Sciatic nerve (tissue), 2 donors: ENCODE measurements at regions not wholly inside any gene's neighbourhood (a gene's known extent, or its start where the extent isn't known, plus 50 kb on each side); places are given as distances from the start of the nearest gene placed in this dataset.

Experiments
- ATAC-seq: fragments of 200-7000 bp; cut with Tn5 transposase; one replicate; pipeline ENCODE4 v1.9.1; 2020; ENCODE audit warnings: mild to moderate bottlenecking, moderate library complexity
- DNase-seq: peaks from one replicate; pipeline ENCODE4 v3.0.0-alpha.2; 2020; ENCODE audit warnings: low spot score
- intact Hi-C: fragments of 100-400 bp; cut with DNase I; formaldehyde crosslinking; loops from one replicate; pipeline ENCODE4 v1.14.2; 2022
- donor health status: DM: no; HTN: no; CAD: no.
- donor health status: DM: no; HTN: no; CAD: no.

DNA sequence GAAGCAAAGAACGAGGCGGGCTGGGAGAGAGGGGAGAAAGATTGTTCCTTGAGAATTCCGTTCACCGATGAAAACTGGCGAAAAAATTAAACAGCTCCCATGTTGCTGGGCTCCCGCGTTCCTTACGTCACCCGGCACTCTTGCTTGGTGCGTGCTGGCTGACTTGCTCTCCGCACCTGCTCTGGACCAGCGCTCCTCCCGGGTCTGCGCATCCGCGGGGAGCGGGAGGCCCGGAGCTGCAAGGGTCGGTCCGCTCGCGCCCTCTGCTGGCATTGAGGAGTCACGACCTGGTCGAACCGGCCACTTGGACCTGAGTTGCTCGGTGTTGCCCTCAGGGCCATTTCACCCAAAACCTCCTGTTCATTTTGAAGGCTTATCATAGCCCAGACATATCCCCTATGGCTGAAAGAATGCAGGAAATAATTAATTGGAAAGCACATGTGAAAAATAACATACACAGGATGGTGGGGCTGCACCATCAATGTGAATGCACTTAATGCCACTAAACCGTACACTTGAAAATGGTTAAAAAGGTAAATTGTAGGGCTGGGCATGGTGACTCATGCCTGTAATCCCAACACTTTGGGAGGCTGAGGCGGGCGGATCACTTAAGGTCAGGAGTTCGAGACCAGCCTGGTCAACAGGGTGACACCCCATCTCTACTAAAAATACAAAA is 98.9 kb upstream of the BACE2 start:
- DNase-seq: peak; percentile 90
- intact Hi-C loops: no loop called here
- peak; percentile 90 for ATAC-seq

DNA sequence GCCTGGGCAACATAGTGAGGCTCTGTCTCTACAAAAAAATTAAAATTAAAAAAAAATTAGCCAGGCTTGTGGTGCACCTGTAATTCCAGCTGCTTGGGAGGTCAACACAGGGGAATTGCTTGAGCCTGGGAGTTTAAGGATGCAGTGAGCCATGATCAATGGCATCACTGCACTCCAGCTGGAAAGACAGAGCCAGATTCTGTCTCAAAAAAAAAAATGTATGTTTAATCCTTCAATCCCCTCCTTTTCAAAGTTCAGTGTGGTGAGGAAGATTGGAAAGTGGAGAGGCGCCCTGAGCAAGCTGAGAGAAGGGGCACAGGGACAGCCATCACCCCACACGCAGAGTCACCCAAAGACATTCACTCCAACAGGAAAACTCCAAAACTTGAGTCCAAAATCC is 97.7 kb upstream of the BACE2 start:
- ATAC-seq: no peak
- intact Hi-C loops: loop anchor here (5.0 kb wide), 1 partner anchor 928 kb away; no protein-coding TSS in a partner anchor

DNA sequence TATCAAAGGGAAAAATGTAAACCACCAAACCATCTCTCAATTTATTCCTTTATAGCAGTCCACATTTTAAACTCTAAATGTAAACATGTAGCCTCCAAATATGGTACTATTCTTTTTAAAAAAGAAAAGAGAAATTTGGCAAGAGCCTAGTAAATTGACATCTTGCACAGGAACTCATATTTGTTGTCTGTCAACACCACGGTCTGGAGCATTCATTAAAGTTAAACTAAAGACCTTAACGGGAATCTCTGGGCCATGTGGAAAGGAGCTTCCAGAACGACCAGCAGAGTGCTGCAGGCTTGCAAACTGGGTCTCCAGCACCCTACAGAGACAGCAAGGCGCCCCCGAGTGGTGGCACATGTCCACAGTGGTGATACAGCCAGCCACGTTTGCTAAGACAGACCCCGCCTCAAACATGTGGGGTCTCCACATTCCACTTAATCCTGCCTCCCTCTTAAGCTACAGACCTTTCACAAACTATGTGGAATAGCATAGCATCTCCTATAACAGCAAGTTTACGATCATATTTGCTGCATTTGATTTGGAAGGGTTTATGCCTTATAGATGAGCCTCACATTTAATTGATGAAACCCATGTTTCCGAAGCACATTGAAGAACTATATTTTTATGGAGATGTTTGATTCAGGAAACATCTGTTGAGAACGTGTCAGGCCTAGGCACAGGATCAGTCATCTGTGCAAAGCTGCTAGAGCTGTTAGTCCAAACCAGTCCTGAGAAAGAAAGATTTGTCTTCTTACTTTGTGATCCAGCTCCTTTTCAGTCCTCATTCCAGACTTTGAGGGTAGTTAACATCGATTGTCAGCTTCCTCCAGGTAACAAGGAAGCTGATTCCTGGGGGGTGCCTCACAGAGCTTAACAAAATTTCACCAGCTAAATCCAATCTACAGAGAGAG is 96.4 kb upstream of the BACE2 start:
- intact Hi-C loops: loop anchor here (5.0 kb wide), 1 partner anchor 929 kb away; no protein-coding TSS in a partner anchor
- DNase-seq (no peak), ATAC-seq (no peak)

More for the DNA sequence above, 97.7 kb upstream of the BACE2 start:
- no peak for DNase-seq

DNA sequence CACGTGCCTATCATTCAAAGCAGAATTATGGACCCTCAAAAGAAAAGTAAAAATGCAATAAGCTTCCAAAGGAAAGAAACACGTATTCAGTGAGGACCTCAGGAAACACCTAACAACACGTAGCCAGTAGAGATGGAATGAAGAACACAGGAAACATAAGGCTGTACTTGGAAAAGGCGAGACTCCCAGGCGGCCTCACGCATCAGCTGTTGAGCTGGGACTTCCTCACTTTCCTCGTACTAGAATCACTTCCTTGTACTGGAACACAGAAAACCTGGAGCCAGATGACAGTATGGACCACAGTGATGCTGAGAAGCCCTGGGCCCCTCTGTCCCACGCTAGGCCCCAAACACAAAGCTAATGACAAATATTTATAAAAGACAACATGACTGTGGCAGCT is 94.4 kb upstream of the BACE2 start:
- intact Hi-C loops: loop anchor here (5.0 kb wide), 1 partner anchor 931 kb away; no protein-coding TSS in a partner anchor
- DNase-seq (no peak), ATAC-seq (no peak)

DNA sequence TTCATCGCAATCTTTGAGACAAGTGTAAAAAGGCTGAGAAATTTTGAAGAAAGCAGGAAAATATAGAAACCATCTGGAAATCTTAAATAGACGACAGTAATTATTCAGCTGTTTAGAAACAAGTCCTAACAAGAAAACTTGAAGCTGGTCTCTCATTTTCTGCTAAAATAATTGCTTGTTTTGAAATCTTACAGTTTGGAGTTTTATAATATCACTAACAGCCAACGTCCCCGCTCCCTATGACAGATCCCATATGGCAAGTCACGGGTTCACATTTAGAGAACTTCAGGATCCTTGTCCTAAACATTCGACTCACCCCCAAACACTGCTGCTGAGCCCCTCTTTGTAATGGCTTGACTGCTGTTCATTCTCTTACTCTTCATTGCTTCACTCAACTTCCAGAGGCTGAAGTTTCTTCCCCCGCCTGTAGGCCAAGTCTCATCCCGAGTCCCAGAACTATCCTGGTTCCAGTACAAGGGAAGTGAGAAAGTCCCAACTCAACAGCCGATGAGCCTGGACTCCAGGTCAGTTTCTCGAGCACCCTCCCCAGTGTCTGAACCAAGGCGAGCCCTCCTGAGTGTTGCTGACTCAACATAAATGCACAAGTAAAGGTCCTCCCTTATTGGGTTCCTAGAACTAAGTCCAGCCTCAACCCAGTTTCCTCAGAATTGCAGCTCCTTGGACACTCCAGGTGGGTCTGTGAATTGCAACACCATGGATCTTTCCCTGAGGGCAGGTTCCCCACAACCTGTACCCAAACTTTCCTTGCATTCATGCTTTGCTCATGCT is 93.4 kb upstream of the BACE2 start:
- DNase-seq (no peak), ATAC-seq (no peak)
- intact Hi-C loops: loop anchor here (5.0 kb wide), 1 partner anchor 932 kb away; no protein-coding TSS in a partner anchor

- DNase-seq: no peak
- ATAC-seq: no peak
- intact Hi-C loops: no loop called here
Measured at GRCh38 chr21:41075656-41076055, 92.3 kb upstream of the BACE2 start.

GRCh38 chr21:41076064-41076463 is 91.9 kb upstream of the BACE2 start:
- DNase-seq (no peak), ATAC-seq (no peak)
- intact Hi-C loops: no loop called here

DNA sequence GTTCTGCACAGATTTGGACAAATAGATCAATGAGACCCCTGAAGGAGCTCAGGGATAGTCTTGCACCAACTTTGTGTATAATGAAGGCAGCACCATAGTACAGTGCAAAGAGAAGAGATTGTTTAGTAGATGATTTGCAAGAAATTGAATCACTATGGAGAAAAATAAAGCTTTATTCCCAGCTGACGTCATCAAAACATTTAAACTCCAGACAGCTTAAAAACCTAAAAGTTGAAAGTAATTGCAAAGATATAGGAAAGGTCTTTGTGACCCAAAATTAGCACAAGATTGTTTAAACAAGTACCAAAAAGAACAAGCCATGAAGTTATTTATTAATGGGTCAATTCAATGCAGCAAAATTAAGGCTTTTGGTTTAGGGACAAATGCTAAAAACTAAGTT is 88.8 kb upstream of the BACE2 start:
- no peak for ATAC-seq
- intact Hi-C loops: no loop called here
- DNase-seq: no peak

DNA sequence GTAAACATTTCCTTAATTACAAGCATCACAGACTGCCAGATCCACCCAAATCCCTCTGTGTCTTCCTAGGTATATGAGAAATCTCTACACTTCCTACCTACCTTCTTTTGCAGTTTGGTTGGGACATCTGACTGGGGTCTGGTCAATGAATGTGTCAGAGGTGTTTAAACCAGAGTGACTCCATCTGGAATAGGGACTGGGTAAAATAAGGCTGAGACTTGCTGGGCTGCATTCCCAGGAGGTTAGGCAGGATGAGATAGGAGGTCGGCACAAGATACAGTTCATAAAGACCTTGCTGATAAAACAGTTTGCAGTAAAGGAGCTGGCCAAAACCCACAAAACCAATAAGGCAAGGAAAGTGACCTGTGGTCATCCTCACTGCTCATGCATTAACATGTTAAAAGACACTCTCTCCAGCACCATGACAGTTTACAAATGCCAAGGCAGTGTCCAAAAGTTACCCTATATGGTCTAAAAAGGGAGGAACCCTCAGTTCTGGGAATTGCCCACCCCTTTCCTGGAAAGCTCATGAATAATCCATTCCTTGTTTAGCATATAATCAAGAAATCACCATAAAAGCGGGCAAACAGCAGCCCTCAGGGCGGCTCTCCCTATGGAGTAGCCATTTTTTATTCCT is 87.4 kb upstream of the BACE2 start:
- intact Hi-C loops: no loop called here
- DNase-seq (no peak), ATAC-seq (no peak)

GRCh38 chr21:41086569-41086968 is 81.4 kb upstream of the BACE2 start:
- ATAC-seq: no peak
- intact Hi-C loops: no loop called here
- DNase-seq: no peak

DNA sequence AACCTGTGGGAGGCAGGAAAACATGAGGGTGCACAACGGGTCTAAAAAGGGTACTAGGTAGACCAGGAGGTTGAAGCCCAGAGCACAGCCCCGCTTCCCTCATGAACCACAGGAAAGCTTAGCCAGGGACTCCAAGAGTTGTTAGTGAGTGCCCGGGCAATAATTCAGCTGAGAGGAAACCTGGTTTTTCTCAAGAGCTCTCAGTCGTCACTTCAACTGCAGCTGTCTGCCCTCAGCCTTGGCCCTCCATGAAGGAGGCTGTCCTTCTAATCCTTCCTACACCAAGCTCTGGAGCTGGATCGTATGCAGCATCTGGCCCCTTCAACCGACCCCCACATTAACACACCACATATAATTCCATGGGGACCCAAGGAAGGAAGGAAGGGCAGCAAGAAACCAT is 77.0 kb upstream of the BACE2 start:
- no peak for ATAC-seq
- DNase-seq: no peak
- intact Hi-C loops: no loop called here

DNA sequence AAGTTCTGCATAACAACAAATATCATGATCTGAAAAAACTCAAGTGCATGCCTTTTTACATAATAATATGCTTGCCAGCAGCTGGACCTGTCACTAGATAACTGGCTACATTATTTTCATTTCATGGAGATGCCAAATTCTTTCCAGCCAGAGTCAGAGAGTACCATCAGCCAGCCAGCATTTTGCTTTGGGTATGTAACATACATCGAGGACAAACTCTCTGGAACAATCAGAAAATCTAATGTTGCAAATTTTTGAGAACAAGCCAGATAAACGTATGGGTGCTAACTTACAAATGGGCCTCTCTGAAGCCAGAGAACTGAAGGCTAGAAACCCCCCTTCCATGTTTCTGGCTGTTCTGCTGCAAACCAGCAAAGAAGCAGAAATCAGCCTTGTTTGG is 76.3 kb upstream of the BACE2 start:
- DNase-seq (no peak), ATAC-seq (no peak)
- intact Hi-C loops: no loop called here

DNA sequence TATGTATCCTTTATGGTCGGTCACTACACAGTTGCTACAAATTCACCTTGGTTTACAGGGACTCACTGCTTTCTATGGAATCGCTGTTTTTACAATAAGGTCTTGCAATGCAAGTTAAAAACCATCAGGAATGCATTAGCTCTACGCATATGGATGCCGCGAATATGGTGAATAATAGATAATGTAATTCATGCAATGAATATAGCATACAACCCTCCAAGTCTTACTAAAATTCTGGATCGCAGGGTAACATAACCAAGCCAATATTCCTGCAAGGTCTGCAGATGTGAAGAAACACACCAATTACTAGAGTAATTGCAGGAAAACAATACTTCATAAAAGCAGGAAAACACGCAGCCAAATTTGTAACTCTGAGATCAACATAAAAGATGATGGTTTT is 75.6 kb upstream of the BACE2 start:
- intact Hi-C loops: no loop called here
- no peak for DNase-seq
- no peak for ATAC-seq

- ATAC-seq (no peak), DNase-seq (no peak)
- intact Hi-C loops: no loop called here
Measured at GRCh38 chr21:41095983-41096382, 72.0 kb upstream of the BACE2 start.

DNA sequence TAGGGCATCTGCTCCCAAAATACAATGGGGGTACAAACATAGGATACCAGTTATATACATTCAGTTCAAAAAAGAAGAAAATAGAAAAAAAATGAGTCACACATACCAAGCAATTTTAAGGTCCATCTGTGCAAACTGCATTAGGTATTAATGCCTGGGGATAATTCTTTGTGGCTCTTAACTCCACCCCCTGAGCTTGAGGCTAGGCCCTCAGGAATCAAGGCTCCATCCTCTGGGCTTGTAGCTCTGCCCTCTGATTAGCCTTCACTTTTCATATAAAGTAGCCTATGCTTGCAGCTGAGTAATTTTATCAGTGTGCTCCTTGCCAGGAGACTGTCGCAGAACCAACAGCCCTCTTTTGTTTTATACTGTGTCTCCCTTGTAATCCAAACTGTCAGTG is 69.9 kb upstream of the BACE2 start:
- intact Hi-C loops: no loop called here
- no peak for DNase-seq
- ATAC-seq: no peak

GRCh38 chr21:41098481-41099042 is 69.4 kb upstream of the BACE2 start:
- intact Hi-C loops: no loop called here
- ATAC-seq: peak; percentile 46
- no peak for DNase-seq

DNA sequence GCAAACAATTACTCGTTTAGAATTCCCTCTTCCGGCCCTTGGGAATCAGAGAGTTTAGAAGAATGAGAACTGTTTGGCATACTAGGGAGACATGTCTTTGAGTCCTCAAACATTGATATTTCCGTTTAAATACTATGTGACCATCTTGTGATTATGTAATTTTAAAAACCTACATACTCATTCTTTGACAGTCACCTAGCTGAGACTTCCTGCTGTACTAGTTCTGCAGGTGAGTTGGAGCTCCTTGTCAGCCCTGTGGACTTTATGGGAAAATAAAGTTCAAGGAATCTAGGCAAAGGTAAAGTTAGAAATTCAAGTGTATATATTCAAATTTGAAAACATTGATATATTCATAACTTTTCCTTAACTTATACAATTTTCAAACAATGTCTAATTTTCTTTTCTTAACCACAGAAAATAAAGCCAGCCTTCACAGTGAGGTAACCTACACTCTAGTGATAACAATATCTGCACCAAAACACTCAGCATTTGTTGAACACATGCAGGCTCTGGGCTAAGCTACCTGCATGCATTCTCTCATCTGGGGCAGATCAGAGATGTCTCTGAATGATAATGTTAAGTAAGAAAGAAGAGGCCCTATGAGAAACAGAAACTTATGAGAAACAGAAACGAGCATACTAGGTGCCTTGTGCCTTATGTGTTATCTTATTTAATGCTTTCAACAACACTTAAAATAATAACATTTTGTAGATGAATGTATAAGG is 67.0 kb upstream of the BACE2 start:
- no peak for DNase-seq
- no peak for ATAC-seq
- intact Hi-C loops: no loop called here

DNA sequence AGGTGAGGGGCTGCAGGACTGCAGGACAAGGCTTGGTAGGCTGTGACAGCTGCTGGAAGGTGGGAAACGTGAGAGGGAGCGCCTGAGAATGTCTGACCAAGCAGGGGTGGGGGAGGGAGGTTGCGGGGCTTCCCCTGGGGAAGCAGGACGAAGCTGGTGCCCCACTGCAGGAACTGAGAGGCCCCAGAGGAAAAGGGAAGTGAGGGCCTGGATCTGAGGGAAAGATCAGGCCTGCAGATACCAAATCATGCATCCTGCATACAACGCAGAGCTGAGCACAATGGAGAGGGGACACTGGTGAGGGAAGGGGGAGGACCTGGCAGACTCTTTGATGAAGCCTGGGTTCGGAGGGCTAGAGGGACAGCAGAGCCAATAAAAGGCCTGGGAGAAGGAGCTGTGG is 65.7 kb upstream of the BACE2 start:
- ATAC-seq (no peak), DNase-seq (no peak)
- intact Hi-C loops: no loop called here
